OCI-LY1 (cell line): ENCODE measurements at regions not wholly inside any gene's neighbourhood (a gene's known extent, or its start where the extent isn't known, plus 50 kb on each side); places are given as distances from the start of the nearest gene placed in this dataset.

Source experiments
- H2AFZ ChIP-seq: fragments of 200-600 bp; sonication (generic), shearing (Covaris generic); 2 replicates; pipeline ENCODE4 v1.6.0; 2014; ENCODE audit warnings: antibody characterized with exemption, mild to moderate bottlenecking, low read length
- H3F3A ChIP-seq: fragments of 200-600 bp; sonication (generic), shearing (Covaris generic); 2 replicates; pipeline ENCODE4 v1.6.0; 2014; ENCODE audit warnings: mild to moderate bottlenecking, antibody characterized with exemption, low read length, moderate library complexity; ENCODE audit not compliant: insufficient read depth
- H3K27ac ChIP-seq: fragments of 200-600 bp; sonication (generic); 2 replicates; pipeline ENCODE4 v1.5.1; 2014; ENCODE audit warnings: low read length, mixed run types, mild to moderate bottlenecking, low read depth; ENCODE audit not compliant: poor library complexity, severe bottlenecking
- H3K27me3 ChIP-seq: fragments of 200-600 bp; sonication (generic); 2 replicates; pipeline ENCODE4 v1.6.0; 2014; ENCODE audit warnings: antibody characterized with exemption, mild to moderate bottlenecking, low read length, moderate library complexity; ENCODE audit not compliant: insufficient read depth
- H3K36me3 ChIP-seq: fragments of 200-600 bp; sonication (generic); 2 replicates; pipeline ENCODE4 v1.6.1; 2014; ENCODE audit warnings: mild to moderate bottlenecking, antibody characterized with exemption, low read length, moderate library complexity, mixed read lengths; ENCODE audit not compliant: insufficient read depth
- H3K4me1 ChIP-seq: fragments of 200-600 bp; sonication (generic); 2 replicates; pipeline ENCODE4 v1.5.1; 2014; ENCODE audit warnings: mild to moderate bottlenecking, low read length, moderate library complexity; ENCODE audit not compliant: insufficient read depth, severe bottlenecking
- H3K4me2 ChIP-seq: fragments of 200-600 bp; sonication (generic), shearing (Covaris generic); 2 replicates; pipeline ENCODE4 v1.6.1; 2014; ENCODE audit warnings: low read length
- H3K4me3 ChIP-seq: fragments of 200-600 bp; sonication (generic); 2 replicates; pipeline ENCODE4 v1.5.1; 2014; ENCODE audit warnings: low read length, low read depth, mild to moderate bottlenecking, mixed read lengths; ENCODE audit not compliant: poor library complexity, severe bottlenecking
- H3K79me2 ChIP-seq: fragments of 200-600 bp; shearing (Covaris generic); 2 replicates; pipeline ENCODE4 v1.6.1; 2016; ENCODE audit warnings: mixed run types, low read length, mixed read lengths; ENCODE audit not compliant: insufficient read depth
- H3K9ac ChIP-seq: fragments of 200-600 bp; sonication (generic), shearing (Covaris generic); 2 replicates; pipeline ENCODE4 v1.6.1; 2014; ENCODE audit warnings: mild to moderate bottlenecking, low read length, mixed read lengths
- H3K9me2 ChIP-seq: fragments of 200-600 bp; sonication (generic), shearing (Covaris generic); 2 replicates; pipeline ENCODE4 v1.6.1; 2014; ENCODE audit warnings: low read depth, mild to moderate bottlenecking, low read length, mixed read lengths
- H3K9me3 ChIP-seq: fragments of 200-600 bp; shearing (Covaris generic); 2 replicates; pipeline ENCODE4 v1.6.1; 2014; ENCODE audit warnings: low read length, mixed read lengths
- H4K20me1 ChIP-seq: fragments of 200-600 bp; sonication (generic), shearing (Covaris generic); 2 replicates; pipeline ENCODE4 v1.6.0; 2016; ENCODE audit warnings: mild to moderate bottlenecking, low read length; ENCODE audit not compliant: insufficient read depth
- EZH2 ChIP-seq: fragments of 200-600 bp; sonication (generic), shearing (Covaris generic); IDR thresholded peaks from 2 replicates; pipeline ENCODE4 v1.8.0; 2017; ENCODE audit warnings: borderline replicate concordance, mixed run types, mild to moderate bottlenecking, antibody characterized with exemption, low read length, moderate library complexity, mixed read lengths
- TF ChIP-seq, protein P1 (sequence below): fragments of 200-600 bp; sonication (generic), shearing (Covaris generic); IDR thresholded peaks from 2 replicates; pipeline ENCODE4 v1.5.1; 2017; ENCODE audit warnings: mild to moderate bottlenecking, antibody characterized with exemption, low read length, moderate library complexity, mixed read lengths

DNA sequence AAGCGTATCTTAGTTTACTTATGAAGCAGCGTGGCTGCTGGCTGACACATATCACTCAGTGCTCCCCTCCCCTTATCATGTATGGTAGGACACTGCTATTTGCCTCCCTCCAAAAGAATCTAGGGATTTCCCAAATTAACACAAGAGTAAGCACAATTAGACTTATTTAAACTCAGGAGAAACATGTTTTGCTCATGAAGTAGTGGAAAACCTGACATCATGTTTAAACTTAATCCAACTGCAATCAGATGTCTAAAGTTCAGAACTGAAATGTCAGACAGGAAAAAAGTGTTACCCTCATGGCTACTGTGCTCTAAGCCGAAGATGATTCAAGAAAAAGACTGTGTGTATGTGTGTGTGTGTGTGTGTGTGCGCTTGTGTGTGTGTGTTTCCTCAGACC lies 324.1 kb upstream of the TNC start:
- TF ChIP-seq, protein P1, sequence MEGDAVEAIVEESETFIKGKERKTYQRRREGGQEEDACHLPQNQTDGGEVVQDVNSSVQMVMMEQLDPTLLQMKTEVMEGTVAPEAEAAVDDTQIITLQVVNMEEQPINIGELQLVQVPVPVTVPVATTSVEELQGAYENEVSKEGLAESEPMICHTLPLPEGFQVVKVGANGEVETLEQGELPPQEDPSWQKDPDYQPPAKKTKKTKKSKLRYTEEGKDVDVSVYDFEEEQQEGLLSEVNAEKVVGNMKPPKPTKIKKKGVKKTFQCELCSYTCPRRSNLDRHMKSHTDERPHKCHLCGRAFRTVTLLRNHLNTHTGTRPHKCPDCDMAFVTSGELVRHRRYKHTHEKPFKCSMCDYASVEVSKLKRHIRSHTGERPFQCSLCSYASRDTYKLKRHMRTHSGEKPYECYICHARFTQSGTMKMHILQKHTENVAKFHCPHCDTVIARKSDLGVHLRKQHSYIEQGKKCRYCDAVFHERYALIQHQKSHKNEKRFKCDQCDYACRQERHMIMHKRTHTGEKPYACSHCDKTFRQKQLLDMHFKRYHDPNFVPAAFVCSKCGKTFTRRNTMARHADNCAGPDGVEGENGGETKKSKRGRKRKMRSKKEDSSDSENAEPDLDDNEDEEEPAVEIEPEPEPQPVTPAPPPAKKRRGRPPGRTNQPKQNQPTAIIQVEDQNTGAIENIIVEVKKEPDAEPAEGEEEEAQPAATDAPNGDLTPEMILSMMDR = no peak
- TF ChIP-seq EZH2 = no peak
- Histone ChIP-seq H3K36me3 (no peaks in the 10 kb centered on the region), H2AFZ (no peak overlapping the region), H3K9ac (no peak overlapping the region), H3K27ac (no peak overlapping the region), H4K20me1 (no peaks in the 10 kb centered on the region), H3K4me2 (no peak overlapping the region), H3F3A (no peaks in the 10 kb centered on the region), H3K4me3 (no peak overlapping the region), H3K79me2 (no peaks in the 10 kb centered on the region), H3K9me2 (no peaks in the 10 kb centered on the region), H3K27me3 (no peaks in the 10 kb centered on the region), H3K9me3 (no peaks in the 10 kb centered on the region), H3K4me1 (no peaks in the 10 kb centered on the region)

DNA sequence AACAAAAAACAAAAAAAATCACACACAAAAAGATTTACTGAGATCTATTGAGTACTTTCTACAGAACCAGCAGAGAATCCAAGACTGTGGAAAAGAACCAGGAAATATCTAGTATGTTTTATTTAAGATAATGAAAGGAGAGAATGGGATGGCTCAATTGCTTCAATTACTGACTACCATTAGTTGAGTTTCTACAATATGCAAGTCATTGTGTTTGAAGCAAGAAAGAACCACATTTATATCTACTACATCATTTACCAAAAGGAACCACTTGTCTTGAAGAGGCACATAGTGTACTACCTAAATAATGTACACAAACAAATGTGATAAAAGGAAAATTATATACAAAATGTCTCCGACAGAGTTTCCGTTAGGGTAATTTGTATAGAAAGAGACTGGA lies 325.9 kb upstream of the TNC start:
- Histone ChIP-seq H3K27ac (no peak overlapping the region), H3K4me3 (no peak overlapping the region), H3K79me2 (no peaks in the 10 kb centered on the region), H3K4me1 (no peaks in the 10 kb centered on the region), H3K27me3 (no peaks in the 10 kb centered on the region), H3F3A (no peaks in the 10 kb centered on the region), H3K9ac (no peak overlapping the region), H3K36me3 (no peaks in the 10 kb centered on the region), H3K9me2 (no peaks in the 10 kb centered on the region), H3K4me2 (no peak overlapping the region), H3K9me3 (no peaks in the 10 kb centered on the region), H4K20me1 (no peaks in the 10 kb centered on the region), H2AFZ (no peak overlapping the region)
- no peak for TF ChIP-seq EZH2
- TF ChIP-seq, protein P1 = no peak

DNA sequence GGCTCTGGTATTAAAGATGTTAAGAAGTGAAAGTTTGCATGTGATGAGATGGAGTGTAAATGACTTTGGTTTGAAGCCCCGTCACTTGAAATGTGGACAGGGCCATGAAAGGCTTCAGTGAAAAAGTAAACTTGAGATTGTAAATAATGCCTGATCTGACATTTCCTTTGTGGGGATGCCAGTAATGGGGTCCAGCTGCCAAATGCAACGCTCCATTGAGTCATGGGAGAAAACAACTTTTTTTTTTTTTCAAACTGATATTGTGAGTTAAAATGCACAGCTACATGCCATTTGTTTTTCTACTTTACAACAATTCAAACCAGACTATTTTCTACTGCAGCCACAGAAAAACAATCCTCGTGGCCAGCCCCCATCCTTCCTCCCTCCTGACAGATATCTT lies 327.0 kb upstream of the TNC start:
- no peak overlapping the region for H2AFZ ChIP-seq
- TF ChIP-seq EZH2 = no peak
- TF ChIP-seq, protein P1 = no peak
- no peaks in the 10 kb centered on the region for H3F3A ChIP-seq
- H3K79me2 ChIP-seq = no peaks in the 10 kb centered on the region
- H4K20me1 ChIP-seq = no peaks in the 10 kb centered on the region
- no peaks in the 10 kb centered on the region for H3K4me1 ChIP-seq
- H3K9me2 ChIP-seq = no peaks in the 10 kb centered on the region
- H3K27ac ChIP-seq = no peak overlapping the region
- no peak overlapping the region for H3K4me2 ChIP-seq
- H3K9me3 ChIP-seq = no peaks in the 10 kb centered on the region
- H3K9ac ChIP-seq = no peak overlapping the region
- H3K4me3 ChIP-seq = no peak overlapping the region
- no peaks in the 10 kb centered on the region for H3K27me3 ChIP-seq
- no peaks in the 10 kb centered on the region for H3K36me3 ChIP-seq
